ENCODE measurements at regions not wholly inside any gene's neighbourhood (a gene's known extent, or its start where the extent isn't known, plus 50 kb on each side); places are given as distances from the start of the nearest gene placed in this dataset.

DNA sequence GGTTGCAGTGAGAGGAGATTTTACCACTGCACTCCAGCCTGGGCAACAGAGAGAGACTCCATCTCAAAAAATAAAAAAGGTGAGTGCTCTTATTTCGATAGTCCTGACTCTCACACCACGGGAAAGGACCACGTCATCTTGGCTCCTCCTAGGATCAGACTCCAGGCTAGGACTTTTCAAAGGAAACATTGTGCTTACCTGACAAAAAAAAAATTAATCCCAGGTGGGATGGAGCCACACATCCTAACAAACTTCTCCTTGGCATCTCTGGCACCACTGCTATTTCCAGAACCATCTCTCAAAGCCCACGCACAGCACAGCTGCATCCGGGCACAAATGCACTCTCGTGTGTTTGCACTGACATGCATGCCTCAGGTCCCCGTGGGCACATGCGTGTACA lies 262.4 kb downstream of the ENGASE start:
- TF ChIP-seq, protein P1, sequence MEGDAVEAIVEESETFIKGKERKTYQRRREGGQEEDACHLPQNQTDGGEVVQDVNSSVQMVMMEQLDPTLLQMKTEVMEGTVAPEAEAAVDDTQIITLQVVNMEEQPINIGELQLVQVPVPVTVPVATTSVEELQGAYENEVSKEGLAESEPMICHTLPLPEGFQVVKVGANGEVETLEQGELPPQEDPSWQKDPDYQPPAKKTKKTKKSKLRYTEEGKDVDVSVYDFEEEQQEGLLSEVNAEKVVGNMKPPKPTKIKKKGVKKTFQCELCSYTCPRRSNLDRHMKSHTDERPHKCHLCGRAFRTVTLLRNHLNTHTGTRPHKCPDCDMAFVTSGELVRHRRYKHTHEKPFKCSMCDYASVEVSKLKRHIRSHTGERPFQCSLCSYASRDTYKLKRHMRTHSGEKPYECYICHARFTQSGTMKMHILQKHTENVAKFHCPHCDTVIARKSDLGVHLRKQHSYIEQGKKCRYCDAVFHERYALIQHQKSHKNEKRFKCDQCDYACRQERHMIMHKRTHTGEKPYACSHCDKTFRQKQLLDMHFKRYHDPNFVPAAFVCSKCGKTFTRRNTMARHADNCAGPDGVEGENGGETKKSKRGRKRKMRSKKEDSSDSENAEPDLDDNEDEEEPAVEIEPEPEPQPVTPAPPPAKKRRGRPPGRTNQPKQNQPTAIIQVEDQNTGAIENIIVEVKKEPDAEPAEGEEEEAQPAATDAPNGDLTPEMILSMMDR (IDR thresholded peaks at IDR 0.05), result no peak
- no peak for TF ChIP-seq POLR2A (IDR thresholded peaks at IDR 0.05)
